ENCODE measurements at regions not wholly inside any gene's neighbourhood (a gene's known extent, or its start where the extent isn't known, plus 50 kb on each side); places are given as distances from the start of the nearest gene placed in this dataset.

GRCh38 chr14:98226411-98226810 is 1045.6 kb downstream of the BCL11B start:
- TF ChIP-seq CTCF (IDR thresholded peaks at IDR 0.05) (no peak), POLR2A (IDR thresholded peaks at IDR 0.05) (no peak), POLR2AphosphoS5 (IDR thresholded peaks at IDR 0.05) (no peak)

All from suprapubic skin (tissue), 4 donors.